GM19463 (cell line): ENCODE measurements at regions not wholly inside any gene's neighbourhood (a gene's known extent, or its start where the extent isn't known, plus 50 kb on each side); places are given as distances from the start of the nearest gene placed in this dataset.

Experiments
- ATAC-seq: cut with Tn5 transposase; IDR thresholded peaks from one replicate; pipeline ENCODE4 v1.9.1; 2021; ENCODE audit warnings: mild to moderate bottlenecking, moderate library complexity; ENCODE audit not compliant: unreplicated experiment

DNA sequence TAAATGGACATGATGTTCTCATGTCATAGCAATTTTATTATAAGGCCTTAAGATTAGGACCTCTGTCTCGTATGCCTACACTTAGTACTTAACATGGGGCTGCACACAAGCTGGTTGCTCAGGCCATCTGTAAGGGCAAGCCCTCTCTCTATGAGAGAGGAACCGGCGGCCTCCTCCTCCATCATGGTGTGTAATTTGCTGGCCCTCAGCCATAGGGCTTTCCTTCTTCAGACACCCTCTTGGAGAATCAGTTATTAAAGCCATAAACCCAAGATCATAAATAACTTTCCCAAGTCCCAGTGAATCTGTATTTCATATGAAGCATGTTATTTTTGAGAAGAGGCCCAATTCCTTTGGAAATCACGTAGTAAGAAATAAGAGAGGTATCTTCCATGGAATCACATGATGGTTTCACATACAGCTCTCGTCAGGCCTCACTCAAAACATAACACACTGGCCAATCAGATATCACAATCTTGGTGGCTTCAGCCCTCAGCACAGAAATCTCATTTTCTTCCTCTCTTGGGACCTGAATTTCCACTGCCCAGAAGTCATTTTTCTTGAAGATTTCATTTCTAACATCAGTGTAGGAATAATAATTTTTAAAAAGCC is 92.6 kb downstream of the RDH14 start:
- no peak for ATAC-seq

DNA sequence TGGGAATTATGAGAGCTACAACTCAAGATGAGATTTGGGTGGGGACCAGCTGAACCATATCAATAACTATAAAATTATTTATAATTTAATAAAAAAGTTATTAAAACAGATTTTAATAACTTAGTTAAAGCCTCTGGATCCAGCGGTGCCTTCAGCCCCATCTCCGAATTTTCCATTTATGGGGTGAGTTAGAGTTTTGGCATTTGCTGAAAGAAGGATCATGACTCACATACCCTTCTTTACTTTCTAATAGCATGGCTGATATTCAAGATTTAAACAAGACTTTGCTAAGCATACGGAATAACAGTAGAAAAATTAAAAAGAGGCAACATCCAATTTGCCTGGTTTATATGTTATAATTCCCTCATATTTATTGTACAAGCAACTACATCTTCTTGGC is 94.5 kb downstream of the RDH14 start:
- ATAC-seq, result no peak

DNA sequence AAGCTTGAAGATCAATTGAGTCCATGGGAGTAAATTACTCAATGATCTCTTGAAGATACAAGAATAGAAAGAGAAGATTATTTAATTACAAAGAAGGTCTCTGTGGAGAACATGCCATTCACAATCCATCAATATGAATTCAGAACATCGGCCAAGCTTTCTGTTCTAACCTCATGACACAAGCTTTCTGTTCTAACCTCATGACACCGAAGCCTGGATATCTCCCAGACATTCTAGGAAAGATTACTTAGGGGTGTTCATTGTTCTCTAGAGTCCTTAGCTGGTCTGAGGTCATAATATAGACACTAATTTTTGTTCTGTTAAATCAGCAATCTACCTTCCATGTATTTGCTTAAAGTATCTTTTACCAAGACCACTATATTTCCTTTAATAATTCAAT is 95.5 kb downstream of the RDH14 start:
- ATAC-seq, result no peak

DNA sequence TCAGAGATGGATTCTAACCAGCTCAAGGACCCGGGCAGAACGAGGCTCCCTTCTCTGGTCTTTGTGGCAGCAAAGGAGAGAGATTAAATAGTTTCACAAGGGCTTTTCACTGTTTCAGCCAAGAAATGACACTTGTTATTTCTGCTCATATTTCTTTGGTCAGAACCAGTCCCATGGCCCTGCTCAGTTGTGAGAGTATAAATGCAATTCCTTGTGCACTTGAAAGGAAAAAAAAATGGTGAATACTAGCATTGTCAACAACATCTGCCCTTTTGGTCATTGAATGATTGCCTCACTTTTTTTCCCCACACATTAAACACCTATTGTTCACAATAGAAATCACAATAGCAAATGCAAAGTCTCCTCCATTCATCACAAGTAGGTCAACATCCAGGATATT is 104.4 kb downstream of the RDH14 start:
- no peak for ATAC-seq

DNA sequence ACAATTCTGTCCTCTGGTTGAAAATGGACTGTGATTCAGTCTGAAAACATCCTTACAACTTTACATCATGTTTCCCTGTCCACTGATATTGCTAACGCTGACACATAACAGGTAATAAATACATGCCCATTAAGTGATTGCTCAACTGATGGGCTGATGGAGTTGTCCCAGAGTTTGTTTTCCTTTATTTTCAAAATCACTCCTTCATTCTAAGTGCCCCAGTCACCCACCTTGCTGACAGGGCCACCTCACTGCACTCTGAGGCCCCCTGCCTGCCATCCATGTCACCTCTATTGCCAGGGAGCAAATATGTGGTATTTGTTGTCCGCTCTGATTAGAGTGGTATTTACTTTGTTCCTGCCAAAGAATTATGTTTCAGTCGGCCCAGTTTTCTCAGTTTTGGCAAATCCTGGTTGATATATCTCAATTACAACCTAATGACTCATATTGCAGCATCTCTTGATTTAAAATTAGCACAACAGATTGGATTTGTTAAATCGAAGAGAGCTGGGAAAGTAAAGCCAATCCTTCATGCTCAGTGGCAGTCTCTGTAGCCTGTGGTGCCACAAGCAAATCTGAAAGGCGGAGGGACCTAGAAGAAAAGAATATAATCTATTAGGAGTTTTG is 105.1 kb downstream of the RDH14 start:
- ATAC-seq, result no peak

DNA sequence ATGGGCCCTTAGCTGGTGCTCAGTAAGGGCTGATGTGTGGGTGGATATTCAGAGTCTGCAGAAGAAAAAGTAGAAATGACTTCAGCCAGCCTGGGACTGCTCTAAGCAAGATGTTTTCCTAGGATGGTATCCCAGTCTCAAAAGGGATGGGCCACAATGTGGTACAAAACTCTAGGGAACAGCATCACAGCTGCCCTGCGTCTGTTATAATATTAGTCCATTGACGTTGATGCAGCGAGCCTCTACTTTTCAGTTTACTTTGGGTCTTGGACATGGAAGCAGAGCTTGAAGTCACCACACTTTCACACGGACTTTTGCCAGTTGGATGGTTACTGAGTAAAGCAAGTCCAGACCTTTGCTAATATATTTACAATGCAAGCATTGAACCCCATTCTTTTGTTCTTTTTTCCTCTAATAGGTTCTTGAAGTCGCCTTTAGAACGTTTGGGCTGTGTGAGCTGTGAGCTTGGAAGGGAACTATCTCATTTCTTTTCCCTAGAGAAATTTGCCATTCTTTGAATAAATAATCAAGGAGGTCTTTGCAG is 105.7 kb downstream of the RDH14 start:
- ATAC-seq, result no peak

DNA sequence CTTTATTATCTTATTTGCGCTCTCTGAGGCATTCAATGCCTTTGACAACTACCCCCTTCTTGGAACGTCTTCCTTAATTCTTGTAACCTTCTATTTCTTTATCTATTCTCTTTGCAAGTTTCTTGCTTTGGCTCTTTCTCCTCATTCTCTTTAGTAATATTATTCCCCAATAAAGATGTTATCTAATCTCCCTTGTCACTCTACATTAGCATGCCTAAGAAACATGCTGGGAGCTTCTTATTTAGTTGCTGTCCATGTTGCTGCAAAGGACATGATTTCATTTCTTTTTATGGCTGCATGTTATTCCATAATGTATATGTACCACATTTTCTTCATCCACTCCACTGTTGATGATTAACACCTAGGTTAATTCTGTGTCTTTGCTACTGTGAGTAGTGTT is 113.7 kb downstream of the RDH14 start:
- no peak for ATAC-seq

DNA sequence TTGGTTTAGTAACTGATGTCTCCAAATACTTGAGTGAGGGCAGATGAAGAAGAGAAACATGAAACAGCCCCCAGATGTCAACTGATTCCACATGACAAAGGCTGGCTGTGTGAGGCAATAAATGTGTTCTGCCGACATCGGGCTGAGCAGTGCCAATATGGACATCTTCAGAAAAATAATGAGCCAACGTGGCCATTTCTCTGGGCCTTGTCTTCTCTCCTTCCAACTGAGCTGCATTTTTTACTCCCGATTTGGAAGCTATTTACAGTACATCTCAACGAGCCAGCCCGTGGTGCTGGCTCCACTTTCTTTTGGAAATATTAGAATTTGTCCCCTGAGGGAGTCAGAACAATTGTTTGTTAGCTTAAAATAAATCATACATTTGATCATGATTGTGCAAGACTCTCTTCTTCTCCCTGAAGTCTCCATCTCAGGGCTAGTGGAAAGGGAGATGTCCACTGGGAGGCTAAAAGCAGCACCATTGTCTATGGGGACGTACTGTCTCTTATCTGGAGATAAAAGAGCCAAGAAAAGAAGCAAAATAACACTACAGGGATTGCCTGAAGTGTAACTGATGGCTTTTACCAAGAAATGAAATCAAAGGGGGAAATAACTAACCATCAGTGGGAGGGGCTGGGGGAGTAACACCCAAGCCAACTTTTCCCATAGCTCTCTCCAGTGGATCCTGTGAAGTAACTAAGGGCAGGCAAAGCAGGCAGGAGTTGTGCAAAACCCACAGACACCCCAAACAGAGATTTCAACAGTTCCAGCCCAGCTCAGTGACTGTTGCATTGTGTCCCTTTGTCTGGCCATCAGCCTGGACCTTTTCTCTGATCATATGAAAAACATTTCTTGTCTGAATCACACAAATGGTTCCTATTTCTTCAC is 114.8 kb downstream of the RDH14 start:
- ATAC-seq, result no peak

DNA sequence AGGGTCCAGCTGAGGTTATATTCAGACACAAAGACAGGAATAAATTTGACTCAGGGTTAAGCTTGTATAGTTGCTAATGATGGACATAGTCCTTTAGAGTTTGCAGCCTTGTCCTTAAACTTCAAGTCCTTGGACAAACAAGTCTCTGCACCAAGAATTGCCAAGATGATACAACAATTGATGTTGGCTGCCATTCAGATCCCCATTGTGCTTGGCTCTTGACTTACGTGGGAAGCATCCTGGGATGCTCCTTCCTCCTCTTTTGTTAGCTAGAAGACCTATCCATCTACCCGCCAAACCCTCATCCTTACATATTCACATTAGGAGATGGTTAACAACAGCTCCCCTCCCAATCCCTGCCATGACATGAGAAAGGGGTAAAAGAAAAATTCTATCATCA is 115.6 kb downstream of the RDH14 start:
- ATAC-seq, result no peak

DNA sequence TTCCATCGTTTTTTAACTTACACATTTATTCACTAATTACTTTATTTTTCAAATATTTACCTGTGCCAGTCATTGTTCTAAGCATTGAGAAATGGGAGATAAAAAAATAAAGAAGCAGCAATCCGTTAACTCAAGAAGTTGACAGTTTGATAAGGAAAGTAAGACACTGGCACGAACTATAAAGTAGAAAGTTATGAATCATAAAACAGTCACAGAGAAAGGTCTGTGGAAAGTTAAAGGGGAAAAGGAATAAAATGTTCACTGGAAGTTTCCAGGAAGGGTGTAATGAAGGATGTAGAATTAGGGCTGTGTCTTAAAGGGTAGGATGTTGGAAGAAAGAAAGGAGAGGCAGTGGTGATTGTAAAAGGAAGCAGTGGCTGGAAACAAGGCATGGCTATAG is 118.9 kb downstream of the RDH14 start:
- ATAC-seq, result no peak

DNA sequence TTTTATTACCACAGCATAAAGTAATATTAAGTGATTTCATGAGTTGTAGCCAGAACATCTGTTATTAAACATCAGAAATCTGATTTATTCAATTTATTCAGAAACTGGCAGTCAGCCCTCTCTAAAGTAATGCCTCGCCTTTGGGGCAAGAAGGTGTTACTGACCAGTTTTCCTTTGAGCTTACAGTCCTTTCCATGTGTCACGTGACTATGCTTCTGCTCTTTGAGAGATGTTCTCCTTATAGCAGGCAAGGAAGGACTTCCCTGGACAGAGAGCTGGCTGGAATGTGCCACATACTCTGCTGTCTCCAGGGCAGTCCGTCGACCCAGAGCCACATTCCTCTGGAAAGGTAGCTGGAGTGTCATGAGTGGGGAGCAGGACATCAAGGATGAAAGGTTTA is 119.7 kb downstream of the RDH14 start:
- no peak for ATAC-seq

DNA sequence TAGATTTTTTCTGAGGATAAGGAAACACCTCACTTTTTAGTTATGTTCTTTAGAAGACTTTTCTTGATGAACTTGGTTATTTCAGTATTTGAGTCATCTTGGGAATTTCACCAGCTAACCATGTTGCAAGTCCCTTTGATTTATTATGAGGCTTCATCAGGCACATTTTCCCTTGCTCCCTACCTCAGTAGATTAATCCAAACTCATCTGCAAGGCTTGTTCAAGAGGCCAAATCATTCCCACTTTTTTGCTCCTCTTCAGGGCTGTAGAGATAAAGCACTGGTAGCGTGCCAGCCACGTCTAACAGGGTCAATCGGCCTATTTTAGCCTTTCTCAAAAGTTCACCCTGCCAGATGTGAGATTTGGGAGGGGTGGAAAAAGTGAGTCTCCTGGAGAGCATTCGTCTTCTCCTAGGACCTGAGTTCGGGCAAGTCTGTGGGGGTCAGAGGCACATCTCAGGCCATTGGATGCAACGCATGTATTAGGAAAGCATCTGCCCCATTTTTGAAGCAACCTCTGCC is 120.3 kb downstream of the RDH14 start:
- no peak for ATAC-seq

DNA sequence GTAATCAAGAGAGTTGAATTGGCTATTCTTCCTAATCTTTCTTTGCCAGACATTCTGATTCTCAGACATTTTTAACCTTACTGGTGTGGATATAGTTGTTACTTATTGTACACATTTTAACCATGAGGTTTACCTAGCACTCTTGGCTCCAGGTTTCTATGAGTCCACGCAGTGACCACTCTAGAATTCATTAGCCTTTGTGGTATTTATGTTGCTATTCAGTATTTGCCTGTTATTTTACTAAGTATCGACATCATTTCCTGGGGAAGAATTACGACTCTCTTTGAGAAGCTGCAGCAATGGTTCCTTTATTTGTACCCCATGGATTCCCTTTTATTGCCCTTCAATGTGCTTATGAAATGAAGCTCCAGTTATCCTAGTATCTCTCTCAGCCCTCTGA is 120.7 kb downstream of the RDH14 start:
- no peak for ATAC-seq

DNA sequence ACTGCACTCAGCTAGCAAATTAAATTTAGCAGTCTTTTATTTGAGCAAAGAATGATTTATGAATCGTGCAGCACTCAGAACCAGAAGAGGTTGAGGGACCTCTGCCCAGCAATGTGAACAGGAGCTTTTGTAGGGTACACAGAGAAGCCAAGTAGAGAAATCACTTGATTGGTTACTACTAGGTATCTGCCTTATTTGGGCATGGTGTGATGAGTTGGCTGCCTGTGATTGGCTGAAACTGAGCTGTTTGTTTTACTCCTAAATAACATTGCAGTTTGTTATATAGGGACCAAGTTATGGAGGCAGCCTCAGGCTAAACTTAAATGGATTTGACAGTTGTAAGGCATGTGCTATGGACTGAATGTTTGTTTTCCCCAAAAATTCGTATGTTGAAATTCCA is 122.5 kb downstream of the RDH14 start:
- ATAC-seq, result no peak

DNA sequence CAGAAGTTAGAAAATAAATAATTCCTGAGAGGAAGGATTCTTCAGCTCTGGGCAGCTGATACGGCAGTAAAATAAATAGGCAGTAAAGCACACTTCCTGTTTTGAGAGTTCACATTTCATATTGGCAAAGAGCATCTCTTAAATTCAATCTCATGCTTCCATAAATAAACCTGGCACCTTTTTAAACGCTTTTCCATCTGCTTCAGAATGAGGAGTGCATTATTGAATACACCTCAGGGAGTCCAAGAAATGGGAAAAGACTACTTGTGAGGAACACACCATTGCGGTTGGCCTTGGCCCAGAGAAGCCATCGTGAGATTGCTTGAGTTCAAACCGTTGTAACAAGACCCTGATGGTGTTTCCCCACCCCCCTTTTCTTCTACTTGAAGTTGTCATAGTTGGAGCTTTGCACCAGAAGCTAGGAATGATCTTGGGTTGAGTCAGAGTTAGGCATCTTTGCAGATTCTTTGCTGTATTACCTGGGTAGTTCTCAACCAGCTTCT is 123.9 kb downstream of the RDH14 start:
- ATAC-seq, result no peak

DNA sequence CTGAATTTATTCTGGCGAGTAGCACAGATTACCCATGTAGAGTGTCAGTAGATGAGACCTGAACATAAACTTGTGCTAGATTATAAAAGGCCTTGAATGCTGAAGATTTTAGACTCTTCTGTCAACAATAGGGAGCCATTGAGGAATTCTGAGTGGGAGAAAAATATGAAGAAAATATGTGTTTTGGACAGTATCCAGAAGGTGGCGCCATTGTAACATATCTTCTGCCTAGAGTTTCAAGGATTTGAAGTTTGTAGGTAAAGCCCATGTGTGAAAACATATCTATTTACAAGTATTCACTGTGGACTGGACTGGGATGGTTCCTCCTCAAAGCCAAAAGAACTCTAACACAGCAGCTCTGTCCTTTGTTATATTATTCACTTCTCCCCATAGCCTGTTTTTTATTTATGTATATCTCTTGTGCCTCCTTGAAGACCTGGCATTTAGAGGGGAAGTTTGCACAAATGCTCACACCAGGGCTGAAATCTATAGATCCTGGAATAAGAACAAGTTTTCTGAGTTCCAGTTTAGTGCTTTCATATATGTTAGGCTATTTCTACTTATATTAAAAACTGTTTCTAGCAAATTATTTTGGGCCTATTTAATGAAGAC is 124.9 kb downstream of the RDH14 start:
- no peak for ATAC-seq

DNA sequence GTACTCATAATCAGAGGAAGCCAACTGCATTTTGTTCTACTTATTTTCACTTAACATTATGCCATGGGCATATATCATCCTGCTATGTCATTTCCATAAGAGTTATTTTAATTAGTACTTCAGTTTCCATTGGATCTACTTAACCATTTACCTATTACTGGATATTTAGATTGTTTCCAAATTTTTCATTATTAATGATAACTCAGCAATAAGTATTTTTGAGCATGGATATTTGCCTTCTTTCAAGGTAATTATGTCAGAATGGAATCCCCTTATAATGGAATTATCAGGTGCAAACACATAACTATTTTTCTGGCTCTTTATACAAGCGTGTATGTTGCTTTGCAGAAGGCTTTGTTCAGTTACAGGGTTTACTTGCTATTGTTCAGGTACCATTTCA is 126.6 kb downstream of the RDH14 start:
- ATAC-seq, result no peak

DNA sequence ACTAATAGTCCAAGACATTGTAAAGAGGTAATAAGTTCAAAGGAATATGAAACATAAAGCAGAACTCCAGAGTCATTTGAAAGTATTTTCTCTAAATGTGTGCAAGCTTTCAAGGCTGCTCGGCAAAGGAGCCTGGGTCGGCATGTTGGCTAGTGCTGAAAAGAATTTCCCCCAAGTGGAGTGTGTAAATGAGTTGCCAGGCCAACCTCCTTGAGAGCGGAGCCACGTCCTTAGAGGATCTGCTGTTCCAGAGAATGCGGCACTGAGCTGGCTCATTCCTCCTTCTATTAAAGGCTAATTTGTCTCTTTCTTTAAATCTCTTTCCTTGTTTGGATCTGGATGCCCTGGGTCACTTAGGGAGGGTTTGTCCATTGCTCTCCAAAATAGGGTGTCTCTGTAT is 127.5 kb downstream of the RDH14 start:
- no peak for ATAC-seq

DNA sequence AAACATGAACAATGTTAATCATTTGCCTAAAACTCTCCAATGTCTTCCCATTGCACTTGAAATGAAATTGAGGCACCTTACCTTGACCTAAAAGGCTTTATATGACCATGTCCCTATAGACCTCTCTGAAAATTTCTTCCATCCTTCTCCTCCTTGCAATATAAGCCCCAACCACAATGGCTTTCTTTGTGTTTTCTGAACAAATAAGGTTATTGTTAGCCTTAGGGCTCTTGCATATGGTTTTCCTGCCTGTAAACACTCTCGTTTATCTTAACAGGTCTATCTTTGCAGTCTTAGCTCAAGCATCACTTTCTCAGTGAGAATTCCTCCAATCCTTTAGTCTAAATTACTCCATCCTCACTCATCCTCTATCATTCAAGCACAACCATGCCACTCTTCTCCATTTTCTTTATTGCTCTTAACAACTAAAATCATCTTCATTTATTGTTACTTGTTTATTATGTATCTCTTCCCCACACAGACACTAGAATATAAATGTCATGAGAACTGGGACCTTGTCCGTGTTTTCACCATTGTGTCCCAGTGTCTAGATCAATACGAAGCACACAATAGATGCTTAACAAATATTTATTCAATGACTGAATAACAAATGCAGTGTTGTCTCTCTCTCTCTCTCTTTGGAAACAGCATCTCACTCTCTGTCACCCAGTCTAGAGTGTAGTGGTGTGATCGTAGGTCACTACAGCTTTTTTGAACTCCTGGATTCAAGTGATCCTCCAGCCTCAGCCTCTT is 129.3 kb downstream of the RDH14 start:
- no peak for ATAC-seq

DNA sequence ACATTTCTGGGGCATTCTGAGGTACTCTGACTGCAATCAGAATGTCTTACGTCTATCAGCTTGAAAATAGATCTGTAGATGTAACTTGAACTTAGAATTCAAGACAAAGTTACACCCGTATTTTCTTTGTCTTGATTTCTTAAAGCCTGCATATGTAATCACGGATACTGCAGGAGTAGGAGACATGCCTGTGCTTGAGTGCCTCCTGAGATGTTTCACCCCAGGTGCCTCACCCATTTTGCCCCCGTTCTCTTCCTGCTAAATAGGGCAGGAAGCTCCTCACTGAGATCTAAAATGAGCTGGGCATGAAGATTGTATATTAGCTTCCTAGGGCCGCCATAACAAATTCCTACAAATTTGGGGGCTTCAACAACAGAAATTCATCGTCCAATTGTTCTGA is 131.9 kb downstream of the RDH14 start:
- no peak for ATAC-seq
